Hepatocyte (in vitro differentiated cells): ENCODE measurements at regions not wholly inside any gene's neighbourhood (a gene's known extent, or its start where the extent isn't known, plus 50 kb on each side); places are given as distances from the start of the nearest gene placed in this dataset.
"Not testable (repeated sequence)": the region's sequence is repeated elsewhere in the genome, so short reads cannot be mapped to it uniquely, and the experiment has no call there.

ENCODE experiments used
- DNase-seq: peaks from one replicate; pipeline ENCODE4 v3.0.0-alpha.2; 2016; ENCODE audit warnings: low spot score
- H2AFZ ChIP-seq: fragments of 200-600 bp; sonication (generic); 2 replicates; pipeline ENCODE4 v1.6.0; 2016; ENCODE audit warnings: antibody characterized with exemption, mild to moderate bottlenecking
- H3K27ac ChIP-seq: fragments of 200-600 bp; sonication (generic); 2 replicates; pipeline ENCODE4 v1.5.1; 2016; ENCODE audit warnings: mild to moderate bottlenecking
- H3K27me3 ChIP-seq: fragments of 200-600 bp; sonication (generic); 2 replicates; pipeline ENCODE4 v1.6.1; 2016
- H3K36me3 ChIP-seq: fragments of 200-600 bp; sonication (generic); replicated peaks from 2 replicates; pipeline ENCODE4 v1.5.1; 2016; ENCODE audit warnings: low read depth; ENCODE audit not compliant: insufficient read depth
- H3K4me1 ChIP-seq: fragments of 200-600 bp; sonication (generic); 2 replicates; pipeline ENCODE4 v1.5.1; 2016; ENCODE audit warnings: mild to moderate bottlenecking, moderate library complexity; ENCODE audit not compliant: insufficient read depth
- H3K4me2 ChIP-seq: fragments of 200-600 bp; sonication (generic); 2 replicates; pipeline ENCODE4 v1.6.0; 2016
- H3K4me3 ChIP-seq: fragments of 200-600 bp; sonication (generic); 2 replicates; pipeline ENCODE4 v1.5.1; 2016; ENCODE audit warnings: mild to moderate bottlenecking
- H3K79me2 ChIP-seq: fragments of 200-600 bp; sonication (generic); 2 replicates; pipeline ENCODE4 v1.6.0; 2017; ENCODE audit warnings: mild to moderate bottlenecking
- H3K9me2 ChIP-seq: fragments of 200-600 bp; sonication (generic); replicated peaks from 2 replicates; pipeline ENCODE4 v1.6.0; 2017; ENCODE audit warnings: mild to moderate bottlenecking; ENCODE audit not compliant: insufficient read depth
- H3K9me3 ChIP-seq: fragments of 200-600 bp; sonication (generic); 2 replicates; pipeline ENCODE4 v1.5.1; 2016; ENCODE audit warnings: low read depth, mild to moderate bottlenecking
- H4K20me1 ChIP-seq: fragments of 200-600 bp; sonication (generic); 2 replicates; pipeline ENCODE4 v1.6.0; 2016; ENCODE audit warnings: mild to moderate bottlenecking; ENCODE audit not compliant: insufficient read depth, poor library complexity, severe bottlenecking
- EZH2 ChIP-seq: fragments of 200-600 bp; sonication (generic); IDR thresholded peaks from 2 replicates; pipeline ENCODE4 v1.6.1; 2016; ENCODE audit warnings: antibody characterized with exemption, mild to moderate bottlenecking, borderline replicate concordance
- EZH2phosphoT487 ChIP-seq: fragments of 200-600 bp; sonication (generic); IDR thresholded peaks from one replicate; pipeline ENCODE4 v1.6.1; 2018; ENCODE audit warnings: antibody characterized with exemption, mild to moderate bottlenecking, low read depth, moderate library complexity; ENCODE audit not compliant: unreplicated experiment, severe bottlenecking
- WGBS: methylation state at CpG from one replicate; pipeline ENCODE4 v1.1.6; 2016; ENCODE audit warnings: low lambda C conversion rate; ENCODE audit errors: missing lambda C conversion rate; 5-methylcytosine and 5-hydroxymethylcytosine counted together
- TF ChIP-seq, protein P1 (sequence below): fragments of 200-600 bp; sonication (generic); IDR thresholded peaks from 2 replicates; pipeline ENCODE4 v1.5.1; 2016; ENCODE audit warnings: antibody characterized with exemption, mild to moderate bottlenecking; ENCODE audit not compliant: poor library complexity

DNA sequence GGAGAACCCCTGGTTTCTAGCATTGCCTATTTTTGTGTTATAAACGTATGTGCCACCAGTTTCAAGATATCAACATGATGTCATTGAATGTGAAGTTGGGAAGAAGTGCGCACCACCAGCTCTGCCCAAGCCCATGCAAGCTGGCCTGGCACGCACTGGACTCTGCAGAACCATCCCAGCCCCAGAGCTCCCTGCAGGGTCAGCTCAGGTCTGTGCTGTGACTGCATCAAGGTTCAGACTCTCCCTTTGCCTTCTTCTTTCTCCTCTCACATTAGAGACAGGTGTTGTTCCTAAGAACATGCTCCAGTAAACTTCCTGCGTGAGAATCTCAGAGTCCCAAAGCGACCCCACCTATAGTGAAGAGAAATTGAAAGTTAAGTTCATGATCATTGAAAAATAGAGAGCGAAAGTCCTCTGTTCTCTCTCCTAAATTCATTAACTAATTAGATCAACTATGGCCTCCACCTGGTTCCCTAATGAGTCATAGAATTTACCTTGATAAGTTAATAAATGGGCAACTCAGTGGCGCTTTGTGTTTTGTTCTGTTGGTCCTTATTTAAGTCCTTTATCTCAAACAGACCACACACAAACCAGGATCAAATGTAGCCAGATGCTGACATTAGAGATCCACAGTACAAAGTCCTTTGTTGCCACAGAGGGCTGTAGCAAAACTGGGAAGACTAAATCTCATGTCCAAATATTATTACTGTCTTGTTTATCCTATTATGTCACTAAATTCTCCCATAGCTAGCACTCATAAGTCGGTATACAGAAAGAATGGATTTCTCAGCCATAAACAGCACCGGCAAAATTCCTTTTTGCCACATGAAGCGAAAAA lies 432.3 kb downstream of the STK39 start:
- DNase-seq = peak; percentile 15

DNA sequence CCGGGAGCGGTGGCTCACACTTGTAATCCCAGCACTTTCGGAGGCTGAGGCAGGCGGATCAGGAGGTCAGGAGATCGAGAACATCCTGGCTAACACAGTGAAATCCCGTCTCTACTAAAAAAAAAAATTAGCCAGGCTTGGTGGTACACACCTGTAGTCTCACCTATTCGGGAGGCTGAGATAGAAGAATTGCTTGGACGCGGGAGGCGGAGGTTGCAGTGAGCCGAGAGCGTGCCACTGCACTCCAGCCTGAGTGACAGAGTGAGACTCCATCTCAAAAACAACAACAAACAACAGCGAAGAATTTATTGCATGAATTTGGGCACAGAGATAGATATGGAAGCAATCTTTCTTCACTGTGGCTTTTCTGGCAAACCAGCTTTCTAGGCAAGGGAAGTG lies 432.9 kb downstream of the STK39 start:
- WGBS = 95% methylated on average over 13 of the region's 13 CpGs
- not testable (repeated sequence) for H3K27ac ChIP-seq, DNase-seq, H3K79me2 ChIP-seq, H4K20me1 ChIP-seq, H3K9me3 ChIP-seq, H3K36me3 ChIP-seq, H3K27me3 ChIP-seq, H3K4me3 ChIP-seq, H2AFZ ChIP-seq, H3K9me2 ChIP-seq, H3K4me1 ChIP-seq, H3K4me2 ChIP-seq

More for the DNA sequence above, 432.3 kb downstream of the STK39 start:
- WGBS = 72% methylated on average over 10 of the region's 10 CpGs
- Histone ChIP-seq H3K27me3 (no peaks in the 10 kb centered on the region), H3K9me3 (no peaks in the 10 kb centered on the region), H3K79me2 (no peaks in the 10 kb centered on the region), H3K4me1 (no peaks in the 10 kb centered on the region), H3K36me3 (no peaks in the 10 kb centered on the region), H3K4me2 (peak overlapping the region; percentile 67), H3K27ac (peak overlapping the region; percentile 34), H2AFZ (no peak overlapping the region), H3K4me3 (no peak overlapping the region), H3K9me2 (no peaks in the 10 kb centered on the region), H4K20me1 (no peaks in the 10 kb centered on the region)
- TF ChIP-seq EZH2phosphoT487 = no peak
- no peak for TF ChIP-seq EZH2
- TF ChIP-seq, protein P1, sequence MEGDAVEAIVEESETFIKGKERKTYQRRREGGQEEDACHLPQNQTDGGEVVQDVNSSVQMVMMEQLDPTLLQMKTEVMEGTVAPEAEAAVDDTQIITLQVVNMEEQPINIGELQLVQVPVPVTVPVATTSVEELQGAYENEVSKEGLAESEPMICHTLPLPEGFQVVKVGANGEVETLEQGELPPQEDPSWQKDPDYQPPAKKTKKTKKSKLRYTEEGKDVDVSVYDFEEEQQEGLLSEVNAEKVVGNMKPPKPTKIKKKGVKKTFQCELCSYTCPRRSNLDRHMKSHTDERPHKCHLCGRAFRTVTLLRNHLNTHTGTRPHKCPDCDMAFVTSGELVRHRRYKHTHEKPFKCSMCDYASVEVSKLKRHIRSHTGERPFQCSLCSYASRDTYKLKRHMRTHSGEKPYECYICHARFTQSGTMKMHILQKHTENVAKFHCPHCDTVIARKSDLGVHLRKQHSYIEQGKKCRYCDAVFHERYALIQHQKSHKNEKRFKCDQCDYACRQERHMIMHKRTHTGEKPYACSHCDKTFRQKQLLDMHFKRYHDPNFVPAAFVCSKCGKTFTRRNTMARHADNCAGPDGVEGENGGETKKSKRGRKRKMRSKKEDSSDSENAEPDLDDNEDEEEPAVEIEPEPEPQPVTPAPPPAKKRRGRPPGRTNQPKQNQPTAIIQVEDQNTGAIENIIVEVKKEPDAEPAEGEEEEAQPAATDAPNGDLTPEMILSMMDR = no peak

DNA sequence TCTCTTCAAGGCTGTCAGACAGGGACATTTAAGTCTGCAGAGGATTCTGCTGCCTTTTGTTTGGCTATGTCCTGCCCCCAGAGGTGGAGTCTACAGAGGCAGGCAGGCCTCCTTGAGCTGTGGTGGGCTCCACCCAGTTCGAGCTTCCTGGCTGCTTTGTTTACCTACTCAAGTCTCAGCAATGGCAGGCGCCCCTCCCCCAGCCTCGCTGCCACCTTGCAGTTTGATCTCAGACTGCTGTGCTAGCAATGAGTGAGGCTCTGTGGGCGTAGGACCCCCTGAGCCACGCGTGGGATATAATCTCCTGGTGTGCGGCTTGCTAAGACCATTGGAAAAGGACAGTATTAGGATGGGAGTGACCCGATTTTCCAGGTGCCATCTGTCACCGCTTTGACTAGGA lies 437.6 kb downstream of the STK39 start:
- 96% methylated on average over 9 of the region's 9 CpGs for WGBS
- not testable (repeated sequence) for H3K27me3 ChIP-seq, H3K4me3 ChIP-seq, H4K20me1 ChIP-seq, DNase-seq, H3K36me3 ChIP-seq, H3K79me2 ChIP-seq, H3K27ac ChIP-seq, H3K9me2 ChIP-seq, H3K4me1 ChIP-seq, H2AFZ ChIP-seq, H3K9me3 ChIP-seq, H3K4me2 ChIP-seq

DNA sequence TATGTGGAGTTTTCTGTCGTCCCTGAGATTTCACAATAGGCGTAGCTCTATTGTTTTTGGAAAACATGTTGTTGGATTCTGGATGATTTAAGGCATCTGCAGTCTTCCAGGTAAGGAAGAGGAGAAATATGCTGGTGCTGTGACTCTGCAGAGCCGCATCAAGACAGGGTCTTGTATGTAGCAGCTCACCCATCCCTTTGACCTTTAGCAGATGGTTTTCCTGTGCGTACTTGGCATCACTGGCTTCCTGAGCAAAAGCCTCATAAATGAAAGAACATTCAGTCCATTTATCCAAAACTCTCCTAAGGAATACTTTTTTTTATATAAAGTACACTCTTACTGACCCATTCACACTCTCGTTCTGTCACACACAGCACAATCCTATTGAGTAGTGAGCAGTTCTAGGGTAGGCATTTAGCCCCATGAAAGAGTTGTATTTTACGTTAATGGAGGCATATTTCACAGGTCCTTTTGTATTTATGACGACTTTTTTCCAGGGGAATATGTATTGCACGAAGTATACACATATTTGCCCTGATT lies 443.9 kb downstream of the STK39 start:
- H3K4me2 ChIP-seq = no peak overlapping the region
- H3K9me2 ChIP-seq = no peaks in the 10 kb centered on the region
- no peaks in the 10 kb centered on the region for H3K36me3 ChIP-seq
- H3K27ac ChIP-seq = no peak overlapping the region
- H3K9me3 ChIP-seq = no peaks in the 10 kb centered on the region
- WGBS = 93% methylated on average over 8 of the region's 8 CpGs
- no peak overlapping the region for H2AFZ ChIP-seq
- no peaks in the 10 kb centered on the region for H3K79me2 ChIP-seq
- H3K4me3 ChIP-seq = no peak overlapping the region
- no peaks in the 10 kb centered on the region for H3K4me1 ChIP-seq
- TF ChIP-seq, protein P1 = no peak
- TF ChIP-seq EZH2 (no peak), EZH2phosphoT487 (no peak)
- no peak for DNase-seq
- H3K27me3 ChIP-seq = no peaks in the 10 kb centered on the region
- no peaks in the 10 kb centered on the region for H4K20me1 ChIP-seq
